GM21619 (cell line): ENCODE measurements at regions not wholly inside any gene's neighbourhood (a gene's known extent, or its start where the extent isn't known, plus 50 kb on each side); places are given as distances from the start of the nearest gene placed in this dataset.

Source experiments
- ATAC-seq: cut with Tn5 transposase; IDR thresholded peaks from one replicate; pipeline ENCODE4 v1.9.1; 2021; ENCODE audit not compliant: unreplicated experiment

DNA sequence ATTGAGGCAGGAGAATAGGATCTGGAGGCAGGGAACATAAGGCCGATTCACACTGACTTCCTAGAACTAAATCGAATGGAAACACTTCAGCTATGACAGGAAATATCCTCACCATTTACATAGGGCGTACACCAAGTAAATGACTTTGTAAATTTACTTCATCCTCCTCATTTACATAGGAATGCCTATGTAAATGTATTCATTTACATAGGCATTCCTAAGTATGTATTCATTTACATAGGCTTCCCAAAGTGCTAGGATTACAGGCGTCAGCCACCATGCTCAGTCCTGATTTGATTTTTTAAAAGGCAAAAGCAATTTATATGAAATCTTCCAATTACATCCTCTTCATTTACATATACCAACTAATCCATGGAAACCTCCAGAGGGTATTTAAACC lies 133.1 kb upstream of the RFC3 start:
- ATAC-seq: no peak

DNA sequence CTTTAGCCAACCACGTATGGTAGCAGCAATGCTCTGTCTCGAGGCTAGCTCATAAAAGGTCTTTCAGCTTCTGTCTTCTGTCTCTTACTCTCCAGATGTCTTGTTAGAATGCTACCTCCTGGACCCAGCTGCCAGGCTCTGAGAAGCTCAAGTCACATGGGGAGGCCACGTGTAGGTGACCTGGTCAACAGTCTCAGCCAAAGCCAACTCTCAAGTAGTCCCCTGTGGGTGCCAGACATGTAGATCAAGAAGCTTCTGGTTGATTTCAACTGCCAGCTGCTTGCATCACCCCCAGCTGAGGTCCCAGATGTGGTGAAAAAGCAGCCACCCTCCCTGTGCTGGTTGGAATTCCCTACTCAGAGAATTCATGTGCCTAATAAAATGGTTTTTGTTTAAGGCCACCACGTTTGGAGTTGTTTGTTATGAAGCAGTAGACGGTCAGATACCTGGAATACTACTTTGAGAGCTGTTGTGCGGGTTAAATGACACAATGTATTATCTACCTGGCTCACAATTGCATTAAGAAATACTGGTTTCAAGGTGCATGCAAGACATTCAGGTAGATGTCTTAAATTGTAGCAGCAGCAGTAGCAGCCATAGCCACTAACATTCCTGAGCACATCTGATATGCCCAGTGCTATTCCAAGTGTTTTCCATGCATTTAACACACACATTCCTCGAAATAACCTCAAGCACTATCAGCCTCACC lies 131.0 kb upstream of the RFC3 start:
- ATAC-seq: no peak

DNA sequence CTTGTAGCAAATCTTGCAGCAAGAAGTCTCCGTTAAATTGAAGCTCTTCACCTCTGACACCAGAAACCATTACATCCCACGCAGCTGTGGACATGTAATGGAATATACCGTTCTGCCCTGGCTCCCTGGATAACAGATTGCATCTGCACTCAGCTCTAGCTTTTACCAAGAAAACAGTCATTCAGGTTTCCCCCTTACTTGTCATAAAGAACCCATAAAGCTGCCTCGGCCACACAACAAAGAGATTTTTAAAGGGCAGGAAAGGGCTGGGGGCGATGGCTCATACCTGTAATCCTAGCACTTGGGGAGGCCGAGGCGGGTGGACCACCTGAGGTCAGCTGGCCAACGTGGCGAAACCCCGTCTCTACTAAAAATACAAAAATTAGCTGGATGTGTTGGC lies 127.6 kb upstream of the RFC3 start:
- ATAC-seq: no peak

GRCh38 chr13:33691980-33692379 lies 126.0 kb upstream of the RFC3 start:
- ATAC-seq: no peak

DNA sequence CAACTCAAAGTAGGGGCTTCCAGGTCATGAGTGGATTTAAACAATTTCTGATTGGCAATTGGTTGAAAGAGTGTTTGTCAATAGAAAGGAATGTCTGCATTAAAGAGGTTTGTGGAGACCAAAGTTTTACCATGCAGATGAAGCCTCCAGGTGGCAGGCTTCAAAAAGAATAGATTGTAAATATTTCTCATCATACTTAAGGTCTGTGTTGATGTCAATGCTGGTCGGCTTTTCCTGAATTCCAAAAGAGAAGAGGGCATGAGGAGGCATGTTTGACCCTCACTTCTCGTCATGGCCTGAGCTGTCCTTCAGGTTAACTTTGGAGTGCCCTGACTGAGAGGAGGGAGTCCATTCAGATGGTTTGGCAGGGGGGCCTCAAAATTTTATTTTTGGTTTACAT lies 125.4 kb upstream of the RFC3 start:
- no peak for ATAC-seq

- no peak for ATAC-seq
Measured at GRCh38 chr13:33694546-33694945, 123.4 kb upstream of the RFC3 start.

GRCh38 chr13:33696530-33696929 lies 121.4 kb upstream of the RFC3 start:
- ATAC-seq: no peak

GRCh38 chr13:33697926-33698325 lies 120.0 kb upstream of the RFC3 start:
- no peak for ATAC-seq

- ATAC-seq: no peak
Measured at GRCh38 chr13:33707449-33707848, 110.5 kb upstream of the RFC3 start.

DNA sequence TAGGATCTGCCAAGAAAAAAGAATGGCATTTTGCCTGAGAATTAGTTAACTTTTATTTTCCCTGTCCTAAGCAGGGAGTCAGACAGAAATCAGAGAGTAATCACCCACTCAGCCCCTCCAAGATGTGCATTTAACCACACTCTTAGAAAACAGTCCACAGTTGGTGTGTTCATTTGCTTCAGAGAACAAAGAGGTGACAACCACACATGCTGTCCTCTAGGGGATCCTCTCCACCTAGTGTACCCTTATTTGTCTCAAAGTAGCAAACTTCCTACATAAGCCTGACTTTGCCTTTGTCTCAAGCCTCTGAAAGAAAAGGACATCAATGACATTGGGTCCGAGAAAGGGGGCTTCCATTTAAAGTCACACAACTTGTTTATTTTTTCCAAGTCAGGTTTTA lies 107.0 kb upstream of the RFC3 start:
- ATAC-seq: no peak

GRCh38 chr13:33711436-33711835 lies 106.5 kb upstream of the RFC3 start:
- ATAC-seq: no peak

DNA sequence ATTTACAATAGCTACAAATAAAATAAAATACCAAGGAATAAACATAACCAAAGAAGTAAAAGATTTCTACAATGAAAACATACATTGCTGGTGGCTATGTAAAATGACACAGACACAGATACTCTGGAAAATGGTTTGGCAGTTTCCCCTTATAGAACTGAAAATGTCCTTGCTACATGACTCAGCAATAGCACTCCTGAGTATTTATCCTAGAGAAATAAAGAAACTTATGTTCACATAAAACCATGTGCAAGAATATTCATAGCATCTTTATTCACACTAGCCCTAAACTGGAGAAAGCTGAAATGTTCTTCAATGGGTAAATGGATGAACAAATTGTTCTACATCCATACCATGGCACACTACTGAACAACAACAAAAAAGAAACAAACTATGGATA lies 100.2 kb upstream of the RFC3 start:
- no peak for ATAC-seq

DNA sequence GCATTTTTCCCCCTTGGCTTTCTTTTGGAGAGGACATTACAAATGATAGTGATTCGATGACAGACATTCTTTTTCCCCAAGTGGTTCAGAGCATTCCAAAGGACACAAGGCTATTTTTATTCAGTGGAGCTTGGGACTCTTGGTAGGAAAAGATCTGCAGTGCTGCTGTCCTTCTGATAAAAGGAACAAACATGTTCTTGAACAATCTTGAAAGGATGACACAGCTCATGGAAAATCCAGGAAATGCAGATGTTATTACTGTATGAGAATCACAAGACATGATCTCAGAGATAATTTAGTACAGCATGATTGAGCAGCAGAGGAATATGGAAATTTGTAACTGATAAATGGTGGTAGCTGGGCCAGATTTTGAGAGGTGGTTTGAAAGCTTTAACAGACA lies 96.2 kb upstream of the RFC3 start:
- ATAC-seq: no peak

DNA sequence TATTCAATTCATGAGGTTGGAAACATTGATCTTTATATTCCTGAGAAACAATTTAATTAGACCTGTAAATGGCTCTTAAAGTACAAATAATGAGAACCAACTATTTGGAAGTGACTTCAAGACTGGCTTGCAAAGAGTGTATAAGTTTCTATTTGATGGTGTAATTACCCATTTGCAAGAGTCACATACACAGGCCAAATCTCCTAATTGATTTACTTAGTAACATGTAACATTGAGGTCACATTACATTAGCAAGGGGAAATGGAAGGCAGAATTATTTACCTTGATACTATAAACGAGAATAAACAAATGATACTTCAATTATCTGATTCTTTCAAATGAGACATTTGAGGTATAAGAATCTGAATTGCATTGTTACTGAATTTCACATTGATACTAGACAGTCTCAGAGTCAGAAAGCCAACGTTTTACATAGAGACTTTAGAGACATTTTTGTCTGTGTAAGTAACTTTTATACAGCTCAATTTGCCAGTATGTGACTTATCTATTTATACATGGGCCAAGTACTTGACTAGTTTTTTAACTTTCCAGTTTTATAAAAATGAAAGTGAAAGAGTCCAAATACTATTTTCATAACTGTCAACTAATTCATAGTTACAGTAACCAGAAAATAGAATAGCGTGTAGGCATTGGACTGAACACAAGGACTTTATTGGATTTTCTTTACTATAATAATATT lies 95.6 kb upstream of the RFC3 start:
- no peak for ATAC-seq

DNA sequence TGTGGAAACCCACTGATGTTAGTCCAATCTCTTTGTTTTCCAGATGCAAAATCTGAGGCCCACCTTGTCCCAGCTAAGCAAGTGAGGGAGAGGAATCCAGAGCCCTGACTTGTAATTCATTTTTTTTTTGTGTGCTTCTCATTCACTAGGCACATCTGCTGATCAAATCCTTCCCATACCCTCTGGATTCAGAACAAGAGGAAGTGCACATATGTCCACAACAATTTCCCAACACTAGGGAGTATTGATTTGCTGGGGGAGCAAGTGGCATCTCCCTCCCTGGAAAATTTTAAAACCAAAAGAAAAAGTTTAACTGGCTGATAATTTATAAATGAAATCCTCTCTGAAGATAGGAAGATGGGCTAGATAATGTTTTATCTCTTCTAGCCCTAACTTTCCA lies 94.6 kb upstream of the RFC3 start:
- no peak for ATAC-seq

DNA sequence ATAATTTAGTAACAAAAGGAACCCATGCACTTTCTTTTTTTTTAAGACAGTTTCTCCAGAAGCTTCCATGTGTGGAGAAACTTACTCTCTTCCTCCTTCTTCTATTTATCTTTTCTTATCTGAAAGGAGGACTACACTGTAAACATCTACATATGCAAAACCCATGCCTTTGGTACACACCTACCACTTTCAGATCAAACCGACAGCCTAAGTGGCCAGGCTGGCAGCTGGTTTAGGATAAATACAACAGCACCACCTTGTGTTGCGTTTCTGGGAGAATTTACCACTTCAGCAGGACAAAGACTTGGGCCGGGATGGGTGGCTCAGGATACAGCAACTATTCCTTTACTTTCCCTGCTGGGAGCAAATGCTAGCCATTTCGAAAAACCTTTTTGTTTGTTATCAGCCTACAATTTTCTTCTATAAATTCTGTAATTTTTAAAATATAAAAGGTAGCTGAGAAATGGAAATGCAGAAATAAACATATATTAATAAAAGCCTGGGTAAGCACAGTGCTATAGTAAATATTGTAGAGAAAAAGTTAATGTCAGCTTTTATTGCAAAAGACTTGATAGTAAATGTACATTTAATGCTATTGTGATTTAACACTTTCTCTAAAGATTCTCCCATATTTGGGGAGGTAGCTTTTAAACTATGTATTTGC lies 94.0 kb upstream of the RFC3 start:
- ATAC-seq: peak; percentile 68

- no peak for ATAC-seq
Measured at GRCh38 chr13:33725340-33725739, 92.6 kb upstream of the RFC3 start.

- ATAC-seq: no peak
Measured at GRCh38 chr13:33727297-33728083, 90.5 kb upstream of the RFC3 start.

GRCh38 chr13:33728271-33729037 lies 89.5 kb upstream of the RFC3 start:
- ATAC-seq: peak; percentile 88

DNA sequence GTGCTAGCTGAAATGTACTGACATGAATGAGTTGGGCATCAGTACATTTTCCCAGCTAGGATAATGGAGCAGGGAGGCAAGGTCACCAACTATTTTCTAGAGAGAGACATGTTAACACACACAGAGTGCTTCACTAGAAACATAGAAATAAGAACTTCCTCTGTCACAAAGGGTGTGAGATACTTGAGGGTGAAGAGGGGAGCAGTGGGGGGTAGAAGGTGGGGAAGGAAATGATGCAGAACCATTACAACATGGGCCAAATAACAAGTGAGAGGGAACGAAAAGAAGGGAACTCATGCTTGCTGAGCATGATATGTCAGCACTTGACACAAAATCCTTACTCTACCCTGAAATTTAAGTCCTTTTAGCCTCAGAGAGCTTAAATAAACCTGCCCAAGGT lies 87.8 kb upstream of the RFC3 start:
- ATAC-seq: no peak

DNA sequence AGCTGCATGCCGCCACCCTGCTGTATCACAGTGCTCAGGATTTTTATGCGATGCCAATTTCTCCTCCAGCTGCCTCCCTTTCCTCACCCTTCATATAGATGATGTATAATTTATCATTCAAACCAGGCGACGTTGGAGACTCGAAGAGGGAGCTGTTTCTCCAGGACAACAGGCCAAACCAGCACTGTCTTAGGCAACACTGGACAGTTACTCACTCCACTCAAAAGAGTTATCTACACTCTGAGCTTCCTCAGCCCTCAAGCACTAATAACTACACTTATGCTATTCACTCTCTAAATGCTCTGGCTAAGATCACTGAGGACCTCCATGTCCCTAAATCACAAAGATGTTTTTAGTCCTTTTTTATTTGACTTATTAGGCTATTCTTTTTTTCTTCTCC lies 87.3 kb upstream of the RFC3 start:
- ATAC-seq: no peak
